ENCODE measurements at regions not wholly inside any gene's neighbourhood (a gene's known extent, or its start where the extent isn't known, plus 50 kb on each side); places are given as distances from the start of the nearest gene placed in this dataset.

GRCh38 chr6:95099410-95099809 is 477.9 kb upstream of the MANEA start:
- TF ChIP-seq CTCF (IDR thresholded peaks at IDR 0.05) (no peak), POLR2A (IDR thresholded peaks at IDR 0.05) (no peak)
